CD4-positive, alpha-beta T cell treated with Interleukin-17A for 1 hour (primary cell): ENCODE measurements at regions not wholly inside any gene's neighbourhood (a gene's known extent, or its start where the extent isn't known, plus 50 kb on each side); places are given as distances from the start of the nearest gene placed in this dataset.

Experiments
- DNase-seq: peaks from one replicate; pipeline ENCODE4 v3.0.0-alpha.2; 2020

GRCh38 chr16:51210087-51210486 is 59.0 kb upstream of the SALL1 start:
- DNase-seq, result no peak

GRCh38 chr16:51201604-51202003 is 50.5 kb upstream of the SALL1 start:
- no peak for DNase-seq
